ENCODE measurements at regions not wholly inside any gene's neighbourhood (a gene's known extent, or its start where the extent isn't known, plus 50 kb on each side); places are given as distances from the start of the nearest gene placed in this dataset.

- TF ChIP-seq MYC (IDR thresholded peaks at IDR 0.05; ENCODE audit: low read depth, low read length): no peak
- TF ChIP-seq CTCF (IDR thresholded peaks at IDR 0.05; ENCODE audit: low read depth, low read length): no peak
- no peak for TF ChIP-seq POLR2A (IDR thresholded peaks at IDR 0.05; ENCODE audit: extremely low read depth, insufficient read length)
- no peak for TF ChIP-seq MAX (IDR thresholded peaks at IDR 0.05; ENCODE audit: low read depth, low read length)
Observed at GRCh38 chr14:87725318-87725717, 267.7 kb downstream of the GALC start.

Measured in NB4 (cell line).